Ishikawa (cell line): ENCODE measurements at regions not wholly inside any gene's neighbourhood (a gene's known extent, or its start where the extent isn't known, plus 50 kb on each side); places are given as distances from the start of the nearest gene placed in this dataset.

Source experiments
- CEBPB ChIP-seq: IDR thresholded peaks from 2 replicates; pipeline ENCODE4 v1.6.1; 2012
- CREB1 ChIP-seq: IDR thresholded peaks from 2 replicates; pipeline ENCODE4 v1.6.1; 2012; ENCODE audit warnings: low read depth
- EGR1 ChIP-seq: IDR thresholded peaks from 2 replicates; pipeline ENCODE4 v1.6.1; 2012
- EP300 ChIP-seq: IDR thresholded peaks from 2 replicates; pipeline ENCODE4 v1.6.1; 2012; ENCODE audit warnings: borderline replicate concordance
- FOXM1 ChIP-seq: IDR thresholded peaks from 2 replicates; pipeline ENCODE4 v1.6.1; 2012; ENCODE audit warnings: low read depth, borderline replicate concordance
- MAX ChIP-seq: IDR thresholded peaks from 2 replicates; pipeline ENCODE4 v1.6.1; 2012
- NFIC ChIP-seq: IDR thresholded peaks from 2 replicates; pipeline ENCODE4 v1.6.1; 2012
- RAD21 ChIP-seq: IDR thresholded peaks from 2 replicates; pipeline ENCODE4 v1.6.1; 2012; ENCODE audit warnings: low read depth
- REST ChIP-seq: IDR thresholded peaks from 2 replicates; pipeline ENCODE4 v1.6.1; 2012; ENCODE audit warnings: low read depth, mild to moderate bottlenecking
- TAF1 ChIP-seq: IDR thresholded peaks from 2 replicates; pipeline ENCODE4 v1.6.1; 2012; ENCODE audit warnings: low read depth, mild to moderate bottlenecking
- TCF12 ChIP-seq: IDR thresholded peaks from 2 replicates; pipeline ENCODE4 v1.6.1; 2012; ENCODE audit warnings: low read depth
- TEAD4 ChIP-seq: IDR thresholded peaks from 2 replicates; pipeline ENCODE4 v1.6.1; 2012
- USF1 ChIP-seq: IDR thresholded peaks from 2 replicates; pipeline ENCODE4 v1.6.1; 2012
- YY1 ChIP-seq: IDR thresholded peaks from 2 replicates; pipeline ENCODE4 v1.6.1; 2012; ENCODE audit warnings: low read depth
- ZBTB7A ChIP-seq: IDR thresholded peaks from 2 replicates; pipeline ENCODE4 v1.6.1; 2012; ENCODE audit warnings: low read depth

DNA sequence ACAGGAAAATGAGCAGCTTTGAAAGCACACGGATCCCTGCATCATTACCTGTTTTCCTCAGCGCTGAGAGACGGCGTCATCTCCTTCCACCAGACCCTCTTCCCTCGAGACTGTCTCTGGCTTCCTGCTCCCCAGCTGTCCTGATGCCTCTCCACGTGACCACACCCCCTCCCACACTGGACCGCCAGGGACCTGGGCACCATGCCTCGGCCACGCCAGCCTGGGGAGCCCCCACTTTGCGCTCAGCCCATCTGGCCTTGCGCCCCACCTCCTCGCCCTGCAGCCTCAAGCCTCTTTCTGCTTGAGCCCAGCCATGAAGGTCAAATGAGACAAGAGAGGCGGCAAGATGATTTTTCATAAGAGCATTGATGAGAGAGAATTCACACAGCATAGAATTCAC lies 66.0 kb upstream of the ACKR3 start:
- TF ChIP-seq ZBTB7A, result no peak
- TF ChIP-seq EP300, result no peak
- no peak for TF ChIP-seq NFIC
- no peak for TF ChIP-seq TEAD4
- no peak for TF ChIP-seq YY1

DNA sequence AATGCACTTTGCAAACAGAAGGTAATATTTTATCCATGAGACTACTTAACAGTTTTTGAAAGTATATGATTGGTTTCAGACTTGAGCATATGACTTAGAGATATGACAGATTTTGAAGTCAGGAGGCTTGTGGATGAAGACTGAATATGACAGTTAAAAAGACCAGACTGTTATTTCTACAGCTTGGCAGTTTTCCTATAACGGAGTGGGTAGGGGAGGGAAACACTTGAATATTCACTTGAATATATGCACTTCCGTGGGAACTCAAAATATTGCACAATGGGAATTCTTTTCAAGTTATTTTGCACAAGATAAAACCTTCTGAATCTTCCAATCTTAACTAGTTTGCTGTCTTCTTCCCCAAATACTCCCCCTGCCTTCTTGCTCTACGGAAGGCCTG lies 64.6 kb upstream of the ACKR3 start:
- TF ChIP-seq EGR1 (no peak), REST (no peak), MAX (no peak), ZBTB7A (no peak), CEBPB (no peak), RAD21 (no peak), FOXM1 (no peak), EP300 (no peak), CREB1 (no peak), USF1 (no peak), TCF12 (no peak), YY1 (no peak), TEAD4 (no peak), NFIC (no peak), TAF1 (no peak)

- TF ChIP-seq ZBTB7A, result no peak
- no peak for TF ChIP-seq TEAD4
- TF ChIP-seq FOXM1, result no peak
- no peak for TF ChIP-seq TCF12
- no peak for TF ChIP-seq EGR1
- TF ChIP-seq TAF1, result no peak
- TF ChIP-seq CEBPB, result no peak
- TF ChIP-seq MAX, result no peak
- TF ChIP-seq REST, result no peak
- no peak for TF ChIP-seq NFIC
- TF ChIP-seq YY1, result no peak
- TF ChIP-seq RAD21, result no peak
- no peak for TF ChIP-seq CREB1
Observed at GRCh38 chr2:236505648-236506047, 64.0 kb upstream of the ACKR3 start.

DNA sequence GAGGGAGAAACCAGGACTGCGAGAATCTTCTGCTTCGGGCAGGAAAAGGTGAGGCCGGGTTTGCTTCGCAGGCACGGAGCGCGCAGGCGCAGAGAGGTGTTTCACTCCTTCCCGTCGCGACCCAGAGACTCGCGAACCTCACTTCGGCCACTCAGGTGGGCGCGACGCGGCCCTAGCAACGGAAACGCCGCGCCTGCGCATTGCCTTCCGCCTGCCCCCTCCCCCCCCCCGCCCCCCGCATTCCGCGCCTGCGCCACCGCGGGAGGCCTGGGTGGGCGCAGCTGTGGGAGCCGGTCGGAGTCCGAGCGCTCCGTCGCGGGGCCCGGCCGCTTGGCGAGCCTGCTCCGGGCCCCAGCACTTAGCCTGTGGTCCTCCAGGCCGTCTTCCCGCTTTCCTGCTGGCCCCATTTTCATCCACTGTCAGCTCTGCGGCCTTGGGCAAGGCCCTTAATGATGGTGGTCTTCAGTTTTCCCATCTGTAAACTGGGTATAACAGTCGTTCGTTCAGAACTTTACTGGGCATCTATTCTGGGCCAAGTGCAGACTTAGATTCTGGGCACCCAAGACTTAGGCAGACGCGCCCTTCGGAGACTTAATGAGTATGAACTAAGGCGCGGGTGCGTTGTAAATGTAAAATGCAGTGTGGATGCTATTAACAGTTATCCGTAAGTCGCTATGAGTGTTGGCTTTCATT lies 62.1 kb upstream of the ACKR3 start:
- TF ChIP-seq YY1, result no peak
- no peak for TF ChIP-seq USF1
- TF ChIP-seq EP300, result no peak

GRCh38 chr2:236508466-236508865 lies 61.2 kb upstream of the ACKR3 start:
- no peak for TF ChIP-seq TCF12
- no peak for TF ChIP-seq ZBTB7A
- no peak for TF ChIP-seq TEAD4
- no peak for TF ChIP-seq TAF1
- TF ChIP-seq NFIC, result no peak
- no peak for TF ChIP-seq EGR1
- TF ChIP-seq REST, result no peak
- no peak for TF ChIP-seq USF1
- no peak for TF ChIP-seq FOXM1
- no peak for TF ChIP-seq EP300
- TF ChIP-seq CEBPB, result no peak
- no peak for TF ChIP-seq RAD21
- TF ChIP-seq YY1, result no peak
- TF ChIP-seq MAX, result no peak
- TF ChIP-seq CREB1, result no peak
